ENCODE measurements at regions not wholly inside any gene's neighbourhood (a gene's known extent, or its start where the extent isn't known, plus 50 kb on each side); places are given as distances from the start of the nearest gene placed in this dataset.

GRCh38 chr22:49490692-49491091 is 337.0 kb downstream of the BRD1 start:
- Histone ChIP-seq H3K36me3 (replicated peaks in 1 of 2; ENCODE audit: control extremely low read depth in 1 of 2, control insufficient read depth in 1 of 2, extremely low read depth in 1 of 2, insufficient read depth in 2 of 2, low read length in 1 of 2) (no peaks in the 10 kb centered on the region), H3K4me3 (ENCODE audit: control extremely low read depth in 1 of 5, extremely low read depth in 1 of 5, insufficient read depth in 1 of 5, low read depth in 2 of 5, low read length in 4 of 5) (no peak overlapping the region), H3K9me3 (ENCODE audit: control extremely low read depth in 1 of 3, control insufficient read depth in 2 of 3, insufficient read depth in 1 of 3, low read length in 2 of 3) (peaks cover 0 to 4% (median 0%) of the 10 kb centered on the region in 3 donors), H3K27ac (ENCODE audit: low read length in 2 of 2) (no peak overlapping the region), H3K4me1 (ENCODE audit: control insufficient read depth in 2 of 2, insufficient read depth in 2 of 2, low read length in 2 of 2) (no peaks in the 10 kb centered on the region), H3K4me2 (replicated peaks; ENCODE audit: low read depth, low read length, poor library complexity, severe bottlenecking) (no peak overlapping the region), H3K9ac (ENCODE audit: low read length) (no peak overlapping the region), H3K79me2 (ENCODE audit: control insufficient read depth, insufficient read depth, low read length) (no peaks in the 10 kb centered on the region), H2AFZ (ENCODE audit: insufficient read depth, low read depth, low read length, poor library complexity, severe bottlenecking) (no peak overlapping the region), H4K20me1 (ENCODE audit: control insufficient read depth, insufficient read depth, low read length, poor library complexity, severe bottlenecking) (no peaks in the 10 kb centered on the region), H3K27me3 (replicated peaks in 1 of 4; ENCODE audit: control extremely low read depth in 1 of 4, control insufficient read depth in 3 of 4, insufficient read depth in 4 of 4, low read length in 3 of 4) (no peaks in the 10 kb centered on the region)
- H3K27ac Mint-ChIP-seq, result no peak overlapping the region
- ChIA-PET CTCF (no interaction called here), POLR2A (no interaction called here)
- H3K4me1 Mint-ChIP-seq, result no peaks in the 10 kb centered on the region
- 97% methylated on average over 18 of the region's 18 CpGs for WGBS (ENCODE audit: insufficient coverage)
- H3K4me3 Mint-ChIP-seq, result no peak overlapping the region
- H3K27me3 Mint-ChIP-seq, result no peaks in the 10 kb centered on the region
- no peak for DNase-seq
- no peaks in the 10 kb centered on the region for H3K9me3 Mint-ChIP-seq (ENCODE audit: insufficient read depth)
- intact Hi-C loops (cut with micrococcal nuclease), result no loop called here
- no peak for TF ChIP-seq CTCF (IDR thresholded peaks at IDR 0.05)
- ATAC-seq (ENCODE audit: low read depth), result no peak

- H3K27me3 ChIP-seq (replicated peaks in 1 of 4; ENCODE audit: control extremely low read depth in 1 of 4, control insufficient read depth in 3 of 4, insufficient read depth in 4 of 4, low read length in 3 of 4), result no peaks in the 10 kb centered on the region
- CTCF ChIA-PET, result no interaction called here
Measured at GRCh38 chr22:49489821-49490220, 337.9 kb downstream of the BRD1 start.

More at GRCh38 chr22:49489821-49490220, 337.9 kb downstream of the BRD1 start:
- Histone ChIP-seq H3K9ac (ENCODE audit: low read length) (no peak overlapping the region), H4K20me1 (ENCODE audit: control insufficient read depth, insufficient read depth, low read length, poor library complexity, severe bottlenecking) (no peaks in the 10 kb centered on the region), H2AFZ (ENCODE audit: insufficient read depth, low read depth, low read length, poor library complexity, severe bottlenecking) (no peak overlapping the region), H3K9me3 (ENCODE audit: control extremely low read depth in 1 of 3, control insufficient read depth in 2 of 3, insufficient read depth in 1 of 3, low read length in 2 of 3) (peaks cover 0 to 4% (median 0%) of the 10 kb centered on the region in 3 donors), H3K27ac (ENCODE audit: low read length in 2 of 2) (no peak overlapping the region), H3K4me2 (replicated peaks; ENCODE audit: low read depth, low read length, poor library complexity, severe bottlenecking) (no peak overlapping the region), H3K4me1 (ENCODE audit: control insufficient read depth in 2 of 2, insufficient read depth in 2 of 2, low read length in 2 of 2) (no peaks in the 10 kb centered on the region), H3K79me2 (ENCODE audit: control insufficient read depth, insufficient read depth, low read length) (no peaks in the 10 kb centered on the region), H3K4me3 (ENCODE audit: control extremely low read depth in 1 of 5, extremely low read depth in 1 of 5, insufficient read depth in 1 of 5, low read depth in 2 of 5, low read length in 4 of 5) (no peak overlapping the region), H3K36me3 (replicated peaks in 1 of 2; ENCODE audit: control extremely low read depth in 1 of 2, control insufficient read depth in 1 of 2, extremely low read depth in 1 of 2, insufficient read depth in 2 of 2, low read length in 1 of 2) (no peaks in the 10 kb centered on the region)
- DNase-seq, result no peak
- Mint-ChIP-seq H3K27ac (no peak overlapping the region), H3K27me3 (no peaks in the 10 kb centered on the region), H3K4me1 (no peaks in the 10 kb centered on the region), H3K9me3 (ENCODE audit: insufficient read depth) (no peaks in the 10 kb centered on the region), H3K4me3 (no peak overlapping the region)
- ATAC-seq (ENCODE audit: low read depth), result no peak
- WGBS (ENCODE audit: insufficient coverage), result 96% methylated on average over 7 of the region's 7 CpGs
- POLR2A ChIA-PET, result no interaction called here
- TF ChIP-seq CTCF (IDR thresholded peaks at IDR 0.05) (no peak), EZH2 (IDR thresholded peaks at IDR 0.05; ENCODE audit: borderline replicate concordance, insufficient read depth, low read depth, low read length, poor library complexity, severe bottlenecking) (no peak)
- intact Hi-C loops (cut with micrococcal nuclease), result no loop called here
